Fibroblast of lung (primary cell): ENCODE measurements at regions not wholly inside any gene's neighbourhood (a gene's known extent, or its start where the extent isn't known, plus 50 kb on each side); places are given as distances from the start of the nearest gene placed in this dataset.

Source experiments
- CTCF ChIP-seq, 2 donors: IDR thresholded peaks in 1 of 2; conservative IDR thresholded peaks in 1 of 2; 1 replicate in 1 of 2; 2 replicates in 1 of 2; pipeline ENCODE4 v1.5.1; 2011 to 2012; ENCODE audit warnings: low read length in 2 of 2, control low read depth in 1 of 2, inconsistent platforms in 1 of 2, low read depth in 1 of 2, mild to moderate bottlenecking in 1 of 2
- EZH2 ChIP-seq: IDR thresholded peaks from 2 replicates; pipeline ENCODE4 v1.5.1; 2012; ENCODE audit warnings: low read length, control low read depth, mild to moderate bottlenecking; ENCODE audit errors: missing control alignments

- TF ChIP-seq CTCF (conservative IDR thresholded peaks at IDR 0.05 in 1 of 2, IDR thresholded peaks at IDR 0.05 in 1 of 2; ENCODE audit: low read depth in 1 of 2, low read length in 2 of 2) = no peak
- no peak for TF ChIP-seq EZH2
Measured at GRCh38 chr6:139912735-139913400, 538.4 kb upstream of the CITED2 start.
